GM18526 (cell line): ENCODE measurements at regions not wholly inside any gene's neighbourhood (a gene's known extent, or its start where the extent isn't known, plus 50 kb on each side); places are given as distances from the start of the nearest gene placed in this dataset.

ENCODE experiments used
- POLR2A ChIP-seq: IDR thresholded peaks from 3 replicates; pipeline ENCODE4 v1.6.1; 2011; ENCODE audit not compliant: insufficient read length; ENCODE audit errors: extremely low read depth

GRCh38 chr2:167383610-167384194 lies 495.4 kb downstream of the XIRP2 start:
- TF ChIP-seq POLR2A, result no peak

DNA sequence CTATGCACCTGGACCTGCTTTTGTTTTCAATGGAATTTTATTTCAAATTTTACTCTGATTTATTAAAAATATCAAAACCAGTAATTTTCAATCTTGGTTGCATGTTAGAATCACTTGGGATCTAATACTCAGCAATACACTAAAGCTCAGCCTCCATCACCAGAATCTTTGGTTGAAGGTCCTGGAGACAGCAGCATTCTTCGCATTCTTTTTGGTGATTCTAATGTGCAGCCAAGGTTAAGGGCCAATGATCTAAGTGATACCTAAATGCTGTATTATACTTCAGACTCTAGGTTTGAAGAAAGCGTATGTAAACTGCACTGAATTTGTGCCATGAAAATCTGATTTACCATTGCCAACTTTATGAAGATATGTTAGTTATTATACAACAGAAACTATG lies 493.1 kb downstream of the XIRP2 start:
- TF ChIP-seq POLR2A, result no peak

GRCh38 chr2:167380555-167380954 lies 492.3 kb downstream of the XIRP2 start:
- no peak for TF ChIP-seq POLR2A

DNA sequence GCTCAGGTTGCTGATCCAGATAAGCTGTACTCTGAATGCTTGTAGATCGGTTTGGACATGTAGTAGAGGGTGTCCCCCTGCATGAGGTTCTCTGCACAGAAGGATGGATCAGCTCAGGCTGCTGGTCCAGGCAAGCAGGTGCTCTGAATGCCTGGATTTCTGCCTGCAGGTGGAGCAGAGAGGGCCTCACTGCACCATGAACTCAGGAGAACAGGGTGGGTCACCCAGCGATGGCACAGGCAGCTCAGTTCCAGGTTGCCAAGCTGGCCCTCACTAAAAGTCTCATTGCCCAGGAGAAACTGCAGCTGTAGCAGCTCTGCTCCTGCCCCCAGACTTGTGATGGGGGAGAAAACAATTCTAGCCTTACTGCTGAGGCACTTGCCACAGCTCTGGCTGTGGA lies 491.8 kb downstream of the XIRP2 start:
- TF ChIP-seq POLR2A, result no peak

DNA sequence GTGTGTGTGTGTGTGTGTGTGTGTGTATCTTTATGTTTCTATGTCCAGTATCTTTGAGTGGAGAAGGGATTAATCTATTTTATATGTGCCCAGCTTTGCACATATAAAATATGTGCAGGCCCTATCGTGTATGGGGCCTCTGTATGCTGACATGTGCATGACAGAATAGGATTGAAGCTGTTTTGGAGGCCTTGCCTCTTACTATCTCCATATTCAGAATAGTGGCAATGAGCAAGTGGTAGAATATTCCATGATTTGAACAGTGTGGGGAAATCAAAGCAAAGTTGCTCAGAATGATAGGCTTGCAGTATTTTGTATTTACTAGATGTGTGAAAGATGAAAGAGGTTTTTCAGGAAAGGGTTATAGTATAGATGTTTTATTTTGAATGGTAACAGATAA lies 480.8 kb downstream of the XIRP2 start:
- TF ChIP-seq POLR2A, result no peak

DNA sequence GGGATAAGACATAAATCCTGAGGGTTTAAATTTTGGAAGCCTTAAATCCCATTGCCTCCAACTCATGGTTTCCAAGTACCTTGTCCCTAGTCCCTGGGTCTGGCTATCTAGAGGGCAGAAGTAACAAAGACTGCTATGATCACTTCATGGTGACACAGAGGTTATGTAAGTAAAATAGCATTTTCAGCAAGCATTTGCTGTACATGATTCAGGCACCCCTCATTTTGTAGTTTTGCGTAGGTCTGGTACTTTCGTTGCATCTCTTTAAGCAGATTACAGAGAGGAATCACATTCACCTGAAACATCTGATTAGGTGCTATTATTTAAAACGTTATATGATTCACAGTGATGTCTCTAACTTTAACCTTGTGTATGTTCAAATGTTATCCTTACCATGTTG lies 480.1 kb downstream of the XIRP2 start:
- no peak for TF ChIP-seq POLR2A

DNA sequence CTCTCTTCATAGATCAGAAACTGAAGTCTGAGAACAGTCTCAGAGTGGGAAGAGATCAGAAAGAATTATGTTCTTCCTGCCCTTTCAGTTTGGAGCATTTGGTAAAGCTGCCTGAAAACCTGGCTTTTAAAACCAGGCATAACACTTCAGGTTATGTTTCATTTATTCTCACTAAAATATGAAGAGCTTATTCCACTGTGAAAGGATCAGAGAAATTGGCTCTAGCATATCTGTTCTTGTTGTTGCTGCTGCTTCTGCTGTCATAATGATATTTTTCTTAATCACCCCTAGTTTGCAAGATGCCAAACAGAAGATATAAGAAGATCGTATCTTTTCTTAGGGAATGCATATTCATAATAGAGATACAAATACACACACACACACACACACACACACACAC lies 476.9 kb downstream of the XIRP2 start:
- no peak for TF ChIP-seq POLR2A

GRCh38 chr2:167361426-167361825 lies 473.1 kb downstream of the XIRP2 start:
- no peak for TF ChIP-seq POLR2A

DNA sequence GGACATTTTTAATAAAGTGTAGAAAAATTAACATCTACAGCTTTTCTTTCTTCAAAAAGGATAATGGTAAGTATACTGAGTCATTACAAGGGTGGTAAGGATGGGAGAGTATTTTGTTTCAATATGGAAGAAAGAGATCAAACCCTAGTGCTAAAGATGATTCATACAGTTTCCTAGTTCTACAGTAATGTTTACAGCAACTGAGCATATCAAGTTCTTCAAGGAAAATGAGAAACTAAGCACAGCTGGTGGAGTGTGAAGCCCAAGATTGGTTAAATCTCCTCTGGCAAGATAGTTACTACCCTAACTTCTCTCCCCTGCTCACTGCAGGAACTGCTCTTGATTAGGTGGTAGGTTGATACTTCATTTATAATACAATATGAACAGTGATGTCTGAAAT lies 467.5 kb downstream of the XIRP2 start:
- TF ChIP-seq POLR2A, result no peak

DNA sequence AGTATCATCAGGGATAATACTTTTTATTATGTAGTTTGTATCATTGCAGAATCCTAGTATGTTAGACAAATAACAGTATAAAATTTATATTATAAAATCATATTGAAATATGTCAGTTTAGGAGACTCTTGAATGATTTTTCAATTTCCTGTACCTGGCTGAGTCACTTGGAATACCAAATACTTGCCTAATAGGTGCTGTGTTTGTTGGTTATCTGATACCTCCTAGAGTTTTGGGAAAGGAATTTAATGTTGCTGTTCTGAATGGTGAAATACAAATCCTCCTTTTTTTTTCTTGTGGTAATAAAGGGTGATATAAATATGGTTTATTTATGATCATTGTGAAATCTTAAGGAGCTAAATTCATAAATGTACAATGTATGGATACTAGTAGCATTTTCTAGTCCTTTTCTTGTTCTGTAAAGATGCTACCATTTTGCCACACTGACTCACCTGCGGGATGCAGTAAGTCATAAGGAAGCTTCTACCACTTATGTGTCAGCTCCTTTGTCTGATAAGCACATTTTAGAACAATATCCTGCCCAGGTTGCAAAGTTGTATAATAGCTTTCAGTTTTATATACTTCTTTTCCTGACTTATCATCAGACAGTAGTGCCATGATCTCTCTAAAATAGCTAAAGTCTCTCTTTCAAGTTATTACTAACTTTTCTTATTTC lies 465.5 kb downstream of the XIRP2 start:
- TF ChIP-seq POLR2A, result no peak

- no peak for TF ChIP-seq POLR2A
Measured at GRCh38 chr2:167345559-167345958, 457.3 kb downstream of the XIRP2 start.

DNA sequence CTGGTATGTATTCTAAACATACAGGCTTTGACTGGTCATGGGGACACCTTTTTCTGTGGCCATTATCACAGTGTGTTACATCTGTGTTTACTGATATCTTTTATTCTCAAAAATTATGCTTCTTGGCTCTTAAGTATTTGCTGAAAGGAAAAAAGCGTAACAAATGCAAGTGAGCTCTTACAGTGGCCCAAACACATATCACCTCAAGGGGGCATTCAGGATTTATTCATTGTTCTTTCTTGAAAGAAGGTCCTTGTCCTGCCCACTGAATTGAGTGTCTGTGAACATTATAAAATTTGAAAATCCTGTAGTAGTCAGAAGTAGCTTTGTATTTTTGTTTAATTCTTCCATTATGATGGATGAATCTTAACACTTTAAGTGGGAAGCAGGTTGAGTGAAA lies 454.5 kb downstream of the XIRP2 start:
- TF ChIP-seq POLR2A, result no peak

DNA sequence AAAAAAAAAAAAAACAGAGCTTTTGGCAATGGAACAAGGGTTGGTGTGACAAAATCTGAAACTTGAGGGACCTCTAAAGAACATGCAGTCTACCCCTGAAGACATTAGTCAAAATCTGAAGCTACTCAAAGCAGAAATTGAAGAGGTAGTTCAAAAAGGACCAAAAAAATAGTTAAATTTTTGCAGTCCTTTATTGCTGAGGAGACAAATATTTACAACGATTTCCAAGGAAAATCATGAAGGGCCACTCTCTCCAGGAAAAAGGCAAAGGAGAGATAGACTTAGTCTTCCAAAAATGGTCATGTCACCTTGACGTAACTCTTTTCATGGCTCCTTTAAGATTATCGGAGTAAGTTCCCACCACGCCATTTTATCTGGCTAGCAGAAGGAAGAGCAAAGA lies 452.0 kb downstream of the XIRP2 start:
- TF ChIP-seq POLR2A, result no peak

DNA sequence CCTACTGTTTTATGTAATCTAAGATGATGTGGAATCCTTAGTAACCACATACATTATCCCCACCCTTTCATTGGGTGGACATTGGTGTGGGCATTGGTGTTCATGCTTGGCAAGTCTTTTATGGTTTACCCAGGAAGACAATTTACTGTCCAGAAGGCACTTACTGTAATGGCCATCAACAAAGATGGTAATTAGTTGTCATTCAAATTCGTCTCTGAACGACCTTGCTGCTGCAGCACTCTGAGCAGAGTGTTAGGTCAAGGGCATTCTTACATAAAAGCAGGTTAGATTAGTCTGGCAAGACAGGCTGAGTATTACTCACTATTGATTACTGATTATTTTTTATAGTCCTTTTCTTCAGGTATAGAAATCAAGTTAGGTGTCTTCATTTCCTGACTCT lies 447.9 kb downstream of the XIRP2 start:
- no peak for TF ChIP-seq POLR2A

DNA sequence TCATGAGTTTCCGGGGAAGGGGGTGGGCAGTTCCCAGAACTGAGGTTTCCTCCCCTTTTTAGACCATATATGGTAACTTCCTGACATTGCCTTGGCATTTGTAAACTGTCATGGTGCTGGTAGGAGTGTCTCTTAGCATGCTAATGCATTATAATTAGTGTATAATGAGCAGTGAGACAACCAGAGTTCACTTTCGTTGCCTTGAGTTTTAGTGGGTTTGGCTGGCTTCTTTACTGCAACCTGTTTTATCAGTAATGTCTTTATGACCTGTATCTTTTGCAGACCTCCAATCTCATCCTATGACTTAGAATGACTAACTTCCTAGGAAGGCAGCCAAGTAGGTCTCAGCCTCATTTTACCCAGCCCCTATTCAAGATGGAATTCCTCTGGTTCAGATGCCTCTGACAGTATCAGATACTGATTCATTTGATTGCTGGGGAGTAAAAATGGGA lies 447.3 kb downstream of the XIRP2 start:
- no peak for TF ChIP-seq POLR2A

GRCh38 chr2:167334146-167334742 lies 446.0 kb downstream of the XIRP2 start:
- TF ChIP-seq POLR2A, result no peak

DNA sequence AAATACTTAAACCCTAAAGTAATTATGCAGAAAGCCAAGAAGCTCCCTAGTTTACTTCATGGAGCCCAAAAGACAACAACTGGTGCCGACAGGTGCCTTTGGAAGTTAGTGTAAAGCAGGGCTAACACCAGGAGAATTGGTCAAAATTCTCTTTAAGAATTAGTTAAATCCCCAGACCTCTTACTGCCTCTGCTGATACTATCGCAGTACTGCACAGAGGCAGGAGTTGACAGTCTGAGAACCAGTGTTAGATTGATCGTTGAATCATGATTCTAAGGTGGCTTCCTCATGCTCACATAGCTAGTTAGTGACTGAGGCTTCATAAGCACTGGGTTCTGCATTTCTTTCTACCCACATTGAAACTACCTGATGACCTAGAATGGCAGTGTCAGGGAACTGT lies 445.0 kb downstream of the XIRP2 start:
- no peak for TF ChIP-seq POLR2A
